GM12878 (cell line): ENCODE measurements at regions not wholly inside any gene's neighbourhood (a gene's known extent, or its start where the extent isn't known, plus 50 kb on each side); places are given as distances from the start of the nearest gene placed in this dataset.

Experiments
- ATAC-seq: fragments of 200-7000 bp; cut with Tn5 transposase; 3 replicates; pipeline ENCODE4 v1.9.1; 2020; ENCODE audit warnings: mild to moderate bottlenecking, moderate library complexity
- BruUV-seq: library from RNA; stranded (reverse); fragments of 400-500 nt; replicated peaks from 2 replicates; lab custom pipeline; 2021; lab: Mats Ljungman, UMichigan
- CTCF ChIA-PET: fragments of 300-600 bp; sonication (Branson Sonifier 250); formaldehyde crosslinking; extraction: SDS; loops from one replicate; lab custom pipeline; 2021; ENCODE audit warnings: inconsistent platforms; lab: Yijun Ruan, JAX
- POLR2A ChIA-PET: fragments of 350-600 bp; formaldehyde crosslinking; extraction: SDS; loops from one replicate; lab custom pipeline; 2021; ENCODE audit warnings: inconsistent platforms; lab: Charles Lee
- RAD21 ChIA-PET: fragments of 300-600 bp; sonication (Branson Sonifier 250); formaldehyde crosslinking; loops from one replicate; lab custom pipeline; 2023; ENCODE audit warnings: antibody characterized with exemption; ENCODE audit not compliant: unreplicated experiment; lab: Charles Lee
- SMC1A ChIA-PET: fragments of 300-600 bp; sonication (Branson Sonifier 250); formaldehyde crosslinking; loops from one replicate; lab custom pipeline; 2023; ENCODE audit not compliant: unreplicated experiment, uncharacterized antibody; lab: Charles Lee
- DNase-seq: peaks from one replicate; pipeline ENCODE4 v3.0.0-alpha.2; 2011; ENCODE audit warnings: low read depth, low spot score
- FAIRE-seq: peaks from 3 replicates; lab custom pipeline; 2011; peaks lifted over from hg19 to GRCh38; lab: Jason Lieb, UNC
- H2AFZ ChIP-seq: 2 replicates; pipeline ENCODE4 v1.6.0; 2011; ENCODE audit warnings: low read depth, low read length, control low read depth; ENCODE audit not compliant: control insufficient read depth
- H3K27ac ChIP-seq: 2 replicates; pipeline ENCODE4 v1.5.1; 2011; ENCODE audit warnings: control low read depth; ENCODE audit not compliant: control insufficient read depth, insufficient read depth
- H3K27me3 ChIP-seq, 2 experiments: replicated peaks in 1 of 2; 2 replicates each; pipeline versions ENCODE4 v1.6.0 to v1.6.1; 2011; ENCODE audit warnings: low read length in 1 of 2; ENCODE audit not compliant: control insufficient read depth in 2 of 2, insufficient read depth in 2 of 2
- H3K36me3 ChIP-seq, 2 experiments: 2 replicates each; pipeline ENCODE4 v1.5.1; 2011; ENCODE audit warnings: low read length in 1 of 2; ENCODE audit not compliant: control insufficient read depth in 2 of 2, insufficient read depth in 2 of 2
- H3K4me1 ChIP-seq: 2 replicates; pipeline ENCODE4 v1.6.1; 2011; ENCODE audit warnings: mild to moderate bottlenecking, low read length, moderate library complexity, mixed read lengths; ENCODE audit not compliant: control insufficient read depth, insufficient read depth
- H3K4me2 ChIP-seq: 2 replicates; pipeline ENCODE4 v1.6.0; 2011; ENCODE audit warnings: control low read depth; ENCODE audit not compliant: control insufficient read depth, insufficient read depth
- H3K4me3 ChIP-seq: fragments of 200-600 bp; sonication (generic); 2 replicates; pipeline ENCODE4 v1.5.1; 2016
- H3K79me2 ChIP-seq: 2 replicates; pipeline ENCODE4 v1.6.0; 2011; ENCODE audit warnings: low read length; ENCODE audit not compliant: control insufficient read depth, insufficient read depth
- H3K9ac ChIP-seq: 2 replicates; pipeline ENCODE4 v1.8.0; 2011; ENCODE audit warnings: low read length, control low read depth, mixed read lengths; ENCODE audit not compliant: control insufficient read depth, insufficient read depth
- H3K9me3 ChIP-seq: replicated peaks from 3 replicates; pipeline ENCODE4 v1.5.1; 2011; ENCODE audit warnings: mild to moderate bottlenecking, low read length; ENCODE audit not compliant: control insufficient read depth, insufficient read depth
- H4K20me1 ChIP-seq: 2 replicates; pipeline ENCODE4 v1.6.0; 2011; ENCODE audit not compliant: control insufficient read depth, insufficient read depth
- BCLAF1 ChIP-seq: fragments of 450-650 bp; IDR thresholded peaks from 2 replicates; pipeline ENCODE4 v1.6.1; 2017; ENCODE audit warnings: antibody characterized with exemption, mild to moderate bottlenecking, moderate library complexity
- EP300 ChIP-seq, 2 experiments: fragments of 150-350 bp in 1 of 2; IDR thresholded peaks; 2 replicates each; pipeline ENCODE4 v1.6.1; 2011 to 2012; ENCODE audit warnings: low read depth in 2 of 2, low read length in 2 of 2, borderline replicate concordance in 1 of 2, improper control_type of control experiment in 1 of 2, inconsistent platforms in 1 of 2; ENCODE audit not compliant: control insufficient read depth in 1 of 2
- RUNX3 ChIP-seq: IDR thresholded peaks from 2 replicates; pipeline ENCODE4 v1.6.1; 2012; ENCODE audit warnings: low read length, inconsistent platforms
- SIX5 ChIP-seq: IDR thresholded peaks from 2 replicates; pipeline ENCODE4 v1.6.1; 2011; ENCODE audit warnings: mild to moderate bottlenecking, low read depth, low read length, moderate library complexity; ENCODE audit not compliant: severe bottlenecking
- WGBS: methylation state at CpG from one replicate; pipeline ENCODE4 v1.1.6; 2016; ENCODE audit warnings: low lambda C conversion rate; ENCODE audit not compliant: insufficient replicate concordance, insufficient coverage; ENCODE audit errors: missing lambda C conversion rate; 5-methylcytosine and 5-hydroxymethylcytosine counted together
- in situ Hi-C: fragments of 300-500 bp; cut with MboI; formaldehyde crosslinking; loops from 9 replicates; pipeline ENCODE4 v1.14.3; 2018; ENCODE audit warnings: mixed read lengths
- intact Hi-C: fragments of 100-400 bp; cut with micrococcal nuclease; formaldehyde crosslinking; loops from one replicate; pipeline ENCODE4 v1.14.2; 2022; ENCODE audit not compliant: unreplicated experiment

- no TSS peak for BruUV-seq
- DNase-seq, result no peak
- no peak for ATAC-seq
- intact Hi-C loops (no loop called here), in situ Hi-C loops (no loop called here)
- Histone ChIP-seq H3K79me2 (no peaks in the 10 kb centered on the region), H3K4me2 (no peak overlapping the region), H3K27me3 (no peaks in the 10 kb centered on the region), H2AFZ (no peak overlapping the region), H3K4me3 (no peak overlapping the region), H3K9ac (no peak overlapping the region), H3K36me3 (no peaks in the 10 kb centered on the region), H3K4me1 (no peaks in the 10 kb centered on the region), H3K27ac (no peak overlapping the region), H3K9me3 (no peaks in the 10 kb centered on the region), H4K20me1 (no peaks in the 10 kb centered on the region)
- ChIA-PET CTCF (no interaction called here), SMC1A (interaction anchor here (1.3 kb wide), 1 partner anchor 10 kb away, joined by 4 read pairs; no protein-coding TSS in a partner anchor), POLR2A (no interaction called here), RAD21 (no interaction called here)
- no peak for FAIRE-seq
- WGBS, result 29% methylated on average over 5 of the region's 5 CpGs
- TF ChIP-seq SIX5 (no peak), RUNX3 (0 out of 2 replicates have a peak, but pooled peaks have one; percentile 21)
These were observed 478.5 kb downstream of the KIF20B start for GRCh38 chr10:90179696-90180407.

- no peaks in the 10 kb centered on the region for H3K4me1 ChIP-seq
- RAD21 ChIA-PET, result no interaction called here
- H3K9ac ChIP-seq, result no peak overlapping the region
- no peak for TF ChIP-seq EP300 (IDR thresholded peaks at IDR 0.05; ENCODE audit: borderline replicate concordance in 1 of 2, control insufficient read depth in 1 of 2, low read depth in 2 of 2, low read length in 2 of 2)
- no peak for TF ChIP-seq BCLAF1
- H3K79me2 ChIP-seq, result no peaks in the 10 kb centered on the region
- POLR2A ChIA-PET, result no interaction called here
- H4K20me1 ChIP-seq, result no peaks in the 10 kb centered on the region
- H3K9me3 ChIP-seq, result no peaks in the 10 kb centered on the region
- in situ Hi-C loops (no loop called here), intact Hi-C loops (no loop called here)
- WGBS, result 0% methylated on average over 7 of the region's 7 CpGs
- H3K36me3 ChIP-seq, result no peaks in the 10 kb centered on the region
- no peak overlapping the region for H3K4me3 ChIP-seq
- no peaks in the 10 kb centered on the region for H3K27me3 ChIP-seq
- SMC1A ChIA-PET, result no interaction called here
- no TSS peak for BruUV-seq
- no peak overlapping the region for H3K27ac ChIP-seq
- CTCF ChIA-PET, result no interaction called here
- ATAC-seq (no peak), DNase-seq (no peak), FAIRE-seq (no peak)
- no peak overlapping the region for H3K4me2 ChIP-seq
- H2AFZ ChIP-seq, result no peak overlapping the region
These were observed 479.7 kb downstream of the KIF20B start for GRCh38 chr10:90180886-90181691.
